ENCODE measurements at regions not wholly inside any gene's neighbourhood (a gene's known extent, or its start where the extent isn't known, plus 50 kb on each side); places are given as distances from the start of the nearest gene placed in this dataset.

DNA sequence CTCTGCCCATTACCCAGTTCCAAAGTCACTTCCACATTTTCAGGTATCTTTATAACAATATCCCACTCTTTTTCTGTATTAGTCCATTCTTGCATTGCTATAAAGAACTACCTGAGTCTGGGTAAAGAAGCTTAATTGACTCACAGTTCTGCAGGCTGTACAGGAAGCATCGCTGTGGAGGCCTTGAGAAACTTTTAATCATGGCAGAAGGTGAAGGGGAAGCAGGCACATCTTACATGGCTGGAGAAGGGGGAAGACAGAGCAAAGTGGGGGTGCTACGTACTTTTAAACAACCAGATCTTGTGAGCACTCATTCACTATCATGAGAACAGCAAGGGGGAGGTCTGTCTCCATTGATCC is 85.4 kb upstream of the MAP4K3 start:
- H3K4me3 ChIP-seq (ENCODE audit: low read length) = no peak overlapping the region
- no CpG with 5 or more reads among the region's 2 CpGs for WGBS (ENCODE audit: insufficient coverage, insufficient read length)
- H3K4me1 ChIP-seq (ENCODE audit: control insufficient read depth, insufficient read depth, low read length) = no peaks in the 10 kb centered on the region
- no peaks in the 10 kb centered on the region for H3K27me3 ChIP-seq (ENCODE audit: control insufficient read depth, insufficient read depth, low read length)
- no peak overlapping the region for H3K27ac ChIP-seq (ENCODE audit: low read length)
- no peak for DNase-seq (ENCODE audit: low read depth, low spot score)
- peaks cover 5% of the 10 kb centered on the region for H3K36me3 ChIP-seq (ENCODE audit: control insufficient read depth, insufficient read depth, low read length)
- H3K9me3 ChIP-seq (ENCODE audit: control insufficient read depth, insufficient read depth, low read length) = peaks cover 4% of the 10 kb centered on the region

DNA sequence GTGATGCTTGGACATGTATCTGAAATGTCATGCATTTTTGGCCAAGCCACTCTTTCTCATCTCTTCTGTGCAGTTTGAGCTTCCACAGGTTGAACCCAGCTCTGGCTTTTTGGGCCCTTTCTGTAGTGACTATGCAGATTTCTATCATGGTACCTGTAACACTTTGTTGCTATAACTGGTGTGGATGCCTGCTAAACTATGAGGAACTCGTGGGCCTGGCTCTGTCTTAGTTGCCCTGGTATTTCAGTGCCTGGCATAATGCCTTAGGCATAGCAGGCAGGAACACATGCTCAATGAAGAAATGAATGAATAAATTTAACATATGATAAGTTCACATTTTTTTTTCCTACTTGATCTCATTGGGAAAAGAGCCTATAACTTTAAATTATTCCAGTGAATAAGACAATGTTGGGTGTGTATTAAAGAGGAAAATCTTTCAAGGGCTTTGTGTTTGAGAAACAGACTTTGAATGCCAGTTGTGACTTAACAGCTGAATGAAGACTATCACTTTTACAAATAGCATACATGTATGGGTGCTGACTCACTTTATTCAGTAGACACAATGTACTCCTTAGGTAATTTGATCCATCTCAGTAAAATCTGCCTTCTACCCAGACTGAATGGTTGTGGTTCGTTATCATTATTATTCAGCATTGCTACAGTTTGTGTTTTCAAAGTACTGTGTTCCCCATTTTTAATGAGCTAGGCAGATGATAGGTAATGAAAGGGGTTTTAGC is 86.4 kb upstream of the MAP4K3 start:
- Histone ChIP-seq H3K4me3 (ENCODE audit: low read length) (no peak overlapping the region), H3K4me1 (ENCODE audit: control insufficient read depth, insufficient read depth, low read length) (no peaks in the 10 kb centered on the region), H3K9me3 (ENCODE audit: control insufficient read depth, insufficient read depth, low read length) (peaks cover 4% of the 10 kb centered on the region), H3K27ac (ENCODE audit: low read length) (no peak overlapping the region), H3K36me3 (ENCODE audit: control insufficient read depth, insufficient read depth, low read length) (peaks cover 5% of the 10 kb centered on the region), H3K27me3 (ENCODE audit: control insufficient read depth, insufficient read depth, low read length) (no peaks in the 10 kb centered on the region)
- no peak for DNase-seq (ENCODE audit: low read depth, low spot score)
- WGBS (ENCODE audit: insufficient coverage, insufficient read length) = no CpG with 5 or more reads among the region's 2 CpGs

DNA sequence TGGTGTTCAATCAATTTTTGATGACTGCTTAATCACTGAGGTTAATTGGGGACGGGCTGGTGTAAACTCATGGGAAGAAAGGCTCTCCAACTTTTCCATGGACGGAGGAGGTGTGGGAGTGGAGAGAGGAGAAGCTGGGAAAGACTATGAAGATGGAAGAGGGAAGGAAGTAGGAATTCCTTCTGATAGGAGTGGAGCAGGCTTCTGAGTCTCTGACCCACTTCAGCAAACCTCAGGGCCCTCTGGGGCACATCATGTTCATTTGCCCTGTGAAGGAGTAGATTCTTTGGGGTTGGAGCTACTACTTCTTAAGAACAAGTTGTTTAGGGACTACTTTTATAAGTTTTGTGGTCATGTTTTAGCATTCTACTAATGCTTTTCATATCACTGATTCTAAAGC is 87.0 kb upstream of the MAP4K3 start:
- peaks cover 5% of the 10 kb centered on the region for H3K36me3 ChIP-seq (ENCODE audit: control insufficient read depth, insufficient read depth, low read length)
- H3K9me3 ChIP-seq (ENCODE audit: control insufficient read depth, insufficient read depth, low read length) = peaks cover 4% of the 10 kb centered on the region
- H3K4me1 ChIP-seq (ENCODE audit: control insufficient read depth, insufficient read depth, low read length) = no peaks in the 10 kb centered on the region
- H3K4me3 ChIP-seq (ENCODE audit: low read length) = no peak overlapping the region
- DNase-seq (ENCODE audit: low read depth, low spot score) = no peak
- H3K27ac ChIP-seq (ENCODE audit: low read length) = no peak overlapping the region
- no peaks in the 10 kb centered on the region for H3K27me3 ChIP-seq (ENCODE audit: control insufficient read depth, insufficient read depth, low read length)
- no CpG with 5 or more reads among the region's 2 CpGs for WGBS (ENCODE audit: insufficient coverage, insufficient read length)

DNA sequence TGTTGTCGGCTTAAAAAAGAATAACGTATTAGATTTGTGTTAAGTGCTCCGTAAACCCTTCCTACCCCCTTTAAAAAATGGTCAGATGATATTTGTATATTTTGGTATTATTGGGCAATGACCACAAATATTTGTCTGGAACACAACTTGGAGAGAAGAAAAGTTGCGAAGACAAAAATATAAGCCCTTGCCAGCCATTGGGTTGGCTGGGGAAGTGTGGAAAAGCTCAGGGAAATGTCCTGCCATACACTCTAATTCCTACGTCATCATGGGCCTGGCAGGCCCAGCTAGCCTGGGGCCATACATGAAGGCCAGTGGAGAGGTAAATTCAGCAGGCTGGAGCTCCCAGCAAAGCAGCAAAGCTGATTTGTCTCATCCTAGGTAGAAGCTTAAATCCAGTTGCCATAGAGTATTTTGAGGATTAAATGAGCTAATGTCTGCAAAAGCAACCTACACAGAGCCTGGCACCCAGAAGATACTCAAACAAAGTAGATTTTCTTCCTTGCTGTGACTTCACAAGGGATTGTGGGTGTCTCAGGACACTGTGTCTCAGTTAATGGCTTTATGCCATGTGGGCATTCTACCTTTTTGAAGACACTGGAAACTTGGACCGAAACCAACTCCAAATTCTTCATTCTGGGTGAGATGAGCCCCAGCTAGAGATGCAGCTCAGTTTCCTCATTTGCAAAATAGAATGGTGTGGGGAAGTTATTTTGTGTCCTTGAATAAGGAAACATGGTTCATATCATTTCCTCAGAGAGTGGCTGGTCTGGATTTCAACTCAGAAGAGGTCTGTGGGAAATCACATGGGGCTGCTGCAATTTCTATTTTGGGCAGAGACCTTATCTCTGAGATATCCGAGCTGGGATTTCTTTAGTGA is 87.9 kb upstream of the MAP4K3 start:
- H3K36me3 ChIP-seq (ENCODE audit: control insufficient read depth, insufficient read depth, low read length) = peaks cover 5% of the 10 kb centered on the region
- DNase-seq (ENCODE audit: low read depth, low spot score) = no peak
- no peaks in the 10 kb centered on the region for H3K27me3 ChIP-seq (ENCODE audit: control insufficient read depth, insufficient read depth, low read length)
- WGBS (ENCODE audit: insufficient coverage, insufficient read length) = no CpG with 5 or more reads among the region's 7 CpGs
- H3K27ac ChIP-seq (ENCODE audit: low read length) = no peak overlapping the region
- no peaks in the 10 kb centered on the region for H3K4me1 ChIP-seq (ENCODE audit: control insufficient read depth, insufficient read depth, low read length)
- no peak overlapping the region for H3K4me3 ChIP-seq (ENCODE audit: low read length)
- peaks cover 4% of the 10 kb centered on the region for H3K9me3 ChIP-seq (ENCODE audit: control insufficient read depth, insufficient read depth, low read length)

DNA sequence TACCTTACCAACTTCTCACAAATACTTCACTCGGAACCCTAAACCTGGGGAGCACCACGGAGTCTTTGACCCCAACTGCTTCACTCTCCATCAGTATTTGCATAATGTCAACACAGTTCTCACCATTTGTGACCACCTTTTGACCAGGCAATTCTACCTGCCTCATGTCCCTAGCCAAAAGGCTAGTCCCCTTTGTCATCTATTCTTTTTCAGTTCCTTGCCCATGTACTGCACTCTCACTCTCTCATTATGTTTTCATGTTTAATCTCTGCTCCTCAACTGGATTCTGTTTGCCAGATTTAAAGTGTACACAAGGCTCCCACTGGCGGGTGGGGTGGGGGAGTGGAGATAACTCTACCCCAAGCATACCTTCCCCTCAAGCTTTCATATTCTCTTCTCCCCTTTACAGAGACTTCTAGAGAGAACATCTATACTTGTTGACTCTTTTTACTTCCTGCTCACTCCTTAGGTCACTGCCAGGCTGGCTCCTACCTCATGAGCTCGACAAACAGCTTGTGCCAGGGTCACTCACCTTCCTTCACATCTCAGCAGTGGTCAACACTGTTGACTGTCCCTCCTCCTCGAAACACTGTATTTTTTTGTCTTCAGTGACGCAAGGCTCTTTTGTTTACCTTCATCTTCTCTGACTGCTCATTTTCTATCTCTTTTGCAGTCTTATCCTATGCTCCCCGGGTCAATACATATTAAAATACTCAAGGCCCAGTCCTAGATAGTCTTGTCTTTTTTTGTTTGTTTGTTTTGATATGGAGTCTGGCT is 88.7 kb upstream of the MAP4K3 start:
- no peak for DNase-seq (ENCODE audit: low read depth, low spot score)
- H3K27ac ChIP-seq (ENCODE audit: low read length) = no peak overlapping the region
- no peaks in the 10 kb centered on the region for H3K27me3 ChIP-seq (ENCODE audit: control insufficient read depth, insufficient read depth, low read length)
- peaks cover 5% of the 10 kb centered on the region for H3K36me3 ChIP-seq (ENCODE audit: control insufficient read depth, insufficient read depth, low read length)
- no peaks in the 10 kb centered on the region for H3K4me1 ChIP-seq (ENCODE audit: control insufficient read depth, insufficient read depth, low read length)
- peaks cover 4% of the 10 kb centered on the region for H3K9me3 ChIP-seq (ENCODE audit: control insufficient read depth, insufficient read depth, low read length)
- no CpG with 5 or more reads among the region's 7 CpGs for WGBS (ENCODE audit: insufficient coverage, insufficient read length)
- no peak overlapping the region for H3K4me3 ChIP-seq (ENCODE audit: low read length)

DNA sequence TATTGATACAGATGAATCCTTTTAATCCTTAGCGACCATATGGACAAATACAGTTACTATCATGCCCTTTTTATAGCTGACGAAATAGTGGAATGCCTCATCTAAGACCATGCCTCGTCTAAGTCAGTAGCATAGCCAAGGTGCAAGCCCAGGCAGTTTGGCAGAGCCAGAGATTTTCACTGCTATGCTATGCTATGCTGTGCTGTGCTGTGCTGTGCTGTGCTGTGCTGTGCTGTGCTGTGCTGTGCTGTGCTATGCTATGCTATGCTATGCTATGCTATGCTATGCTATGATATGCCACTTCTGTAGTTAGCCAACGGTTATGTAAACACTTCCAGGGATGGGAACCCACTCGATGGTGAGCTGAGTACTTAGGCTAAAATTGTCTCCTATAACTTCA is 91.6 kb upstream of the MAP4K3 start:
- no CpG with 5 or more reads among the region's 5 CpGs for WGBS (ENCODE audit: insufficient coverage, insufficient read length)
- Histone ChIP-seq H3K4me3 (ENCODE audit: low read length) (no peak overlapping the region), H3K9me3 (ENCODE audit: control insufficient read depth, insufficient read depth, low read length) (no peaks in the 10 kb centered on the region), H3K27me3 (ENCODE audit: control insufficient read depth, insufficient read depth, low read length) (no peaks in the 10 kb centered on the region), H3K4me1 (ENCODE audit: control insufficient read depth, insufficient read depth, low read length) (no peaks in the 10 kb centered on the region), H3K27ac (ENCODE audit: low read length) (no peak overlapping the region), H3K36me3 (ENCODE audit: control insufficient read depth, insufficient read depth, low read length) (no peaks in the 10 kb centered on the region)
- DNase-seq (ENCODE audit: low read depth, low spot score) = no peak

DNA sequence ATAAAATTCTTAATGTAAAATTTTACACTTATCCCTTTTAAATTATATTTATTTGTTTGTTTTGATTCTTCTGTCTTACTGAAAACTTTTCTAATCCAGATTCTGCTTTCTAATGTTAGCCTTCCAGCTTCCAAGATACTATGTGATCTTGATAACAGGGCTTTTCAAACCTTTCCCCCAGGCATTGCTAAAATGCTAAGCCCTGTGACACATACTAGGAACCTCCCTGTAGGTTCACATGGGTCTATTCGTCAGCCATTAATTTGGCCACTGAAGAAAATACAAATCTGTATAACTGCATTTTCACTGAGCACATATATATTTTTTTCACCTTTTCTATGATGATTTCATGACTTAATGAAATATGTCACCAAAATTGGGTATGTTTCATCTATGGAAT is 92.8 kb upstream of the MAP4K3 start:
- no CpG with 5 or more reads among the region's 1 CpG for WGBS (ENCODE audit: insufficient coverage, insufficient read length)
- DNase-seq (ENCODE audit: low read depth, low spot score) = no peak
- Histone ChIP-seq H3K4me3 (ENCODE audit: low read length) (no peak overlapping the region), H3K36me3 (ENCODE audit: control insufficient read depth, insufficient read depth, low read length) (no peaks in the 10 kb centered on the region), H3K27me3 (ENCODE audit: control insufficient read depth, insufficient read depth, low read length) (no peaks in the 10 kb centered on the region), H3K27ac (ENCODE audit: low read length) (no peak overlapping the region), H3K9me3 (ENCODE audit: control insufficient read depth, insufficient read depth, low read length) (no peaks in the 10 kb centered on the region), H3K4me1 (ENCODE audit: control insufficient read depth, insufficient read depth, low read length) (no peaks in the 10 kb centered on the region)

DNA sequence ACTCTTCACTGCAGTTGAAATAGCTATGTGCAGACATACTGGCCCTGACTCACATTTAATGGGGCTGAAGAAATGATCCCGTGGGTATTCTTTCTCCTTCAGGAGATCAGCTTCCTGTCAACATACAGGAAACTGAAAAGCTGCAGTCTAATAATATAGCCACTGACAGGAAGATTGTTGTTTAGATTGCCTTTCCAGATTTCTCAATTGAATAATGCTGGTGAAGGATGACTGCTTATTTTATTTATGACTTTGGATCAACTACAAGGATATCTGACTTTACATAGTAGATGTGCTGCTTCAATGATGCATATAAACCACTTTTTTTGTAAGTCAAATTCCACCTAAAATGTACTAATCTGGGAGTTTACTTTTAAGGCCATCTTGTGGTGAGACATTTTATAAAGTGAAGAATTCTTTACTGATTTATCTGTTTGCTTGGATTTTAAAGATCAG is 93.4 kb upstream of the MAP4K3 start:
- Histone ChIP-seq H3K9me3 (ENCODE audit: control insufficient read depth, insufficient read depth, low read length) (no peaks in the 10 kb centered on the region), H3K4me1 (ENCODE audit: control insufficient read depth, insufficient read depth, low read length) (no peaks in the 10 kb centered on the region), H3K27ac (ENCODE audit: low read length) (no peak overlapping the region), H3K27me3 (ENCODE audit: control insufficient read depth, insufficient read depth, low read length) (no peaks in the 10 kb centered on the region), H3K4me3 (ENCODE audit: low read length) (no peak overlapping the region), H3K36me3 (ENCODE audit: control insufficient read depth, insufficient read depth, low read length) (no peaks in the 10 kb centered on the region)
- WGBS (ENCODE audit: insufficient coverage, insufficient read length) = no CpG with 5 or more reads among the region's 1 CpG
- no peak for DNase-seq (ENCODE audit: low read depth, low spot score)

DNA sequence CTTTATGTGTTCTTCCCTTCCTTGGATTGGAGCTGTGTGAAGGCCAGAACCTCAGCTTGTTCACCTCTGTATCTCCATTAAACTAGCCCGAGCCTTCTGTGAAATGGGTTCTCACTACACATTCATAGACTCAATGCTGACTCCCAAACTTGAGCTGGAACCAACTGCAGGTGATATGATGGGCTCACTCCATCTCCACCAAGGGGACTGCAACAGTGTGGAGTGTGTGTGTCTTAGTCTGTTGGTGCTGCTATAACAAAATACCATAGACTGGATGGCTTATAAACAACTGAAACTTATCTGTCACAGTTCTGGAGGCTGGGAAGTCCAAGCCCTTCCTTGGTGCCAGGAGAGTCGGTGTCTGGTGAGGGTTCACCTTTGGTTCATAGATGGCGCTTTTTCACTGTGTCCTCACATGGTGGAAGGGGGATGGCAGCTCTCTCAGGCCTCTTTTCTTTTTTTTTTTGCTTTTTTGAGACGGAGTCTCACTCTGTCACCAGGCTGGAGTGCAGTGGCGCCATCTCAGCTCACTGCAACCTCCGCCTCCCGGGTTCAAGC is 94.2 kb upstream of the MAP4K3 start:
- Histone ChIP-seq H3K36me3 (ENCODE audit: control insufficient read depth, insufficient read depth, low read length) (no peaks in the 10 kb centered on the region), H3K9me3 (ENCODE audit: control insufficient read depth, insufficient read depth, low read length) (no peaks in the 10 kb centered on the region), H3K4me3 (ENCODE audit: low read length) (no peak overlapping the region), H3K4me1 (ENCODE audit: control insufficient read depth, insufficient read depth, low read length) (no peaks in the 10 kb centered on the region), H3K27me3 (ENCODE audit: control insufficient read depth, insufficient read depth, low read length) (no peaks in the 10 kb centered on the region), H3K27ac (ENCODE audit: low read length) (no peak overlapping the region)
- DNase-seq (ENCODE audit: low read depth, low spot score) = no peak
- WGBS (ENCODE audit: insufficient coverage, insufficient read length) = no CpG with 5 or more reads among the region's 7 CpGs

DNA sequence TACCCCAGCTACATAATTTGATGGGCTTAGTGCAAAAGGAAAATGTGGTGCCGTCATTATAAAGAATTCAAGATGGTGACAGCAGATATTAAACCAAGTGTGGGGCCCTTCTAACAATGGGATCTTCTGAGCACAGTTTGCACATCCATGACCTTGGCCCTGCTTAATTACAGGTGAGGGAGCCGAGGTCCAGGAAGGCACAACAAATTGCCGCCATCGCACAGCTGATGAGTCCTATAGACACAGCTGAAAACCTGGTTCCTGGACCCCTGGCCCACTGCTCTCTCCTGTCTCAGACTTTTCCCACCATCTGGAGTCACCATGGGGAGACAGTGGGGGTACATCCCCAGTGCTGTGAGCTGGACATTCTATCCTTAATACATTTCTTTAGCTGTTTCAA is 95.8 kb upstream of the MAP4K3 start:
- WGBS (ENCODE audit: insufficient coverage, insufficient read length) = no CpG with 5 or more reads among the region's 4 CpGs
- H3K9me3 ChIP-seq (ENCODE audit: control insufficient read depth, insufficient read depth, low read length) = no peaks in the 10 kb centered on the region
- H3K27ac ChIP-seq (ENCODE audit: low read length) = no peak overlapping the region
- H3K4me3 ChIP-seq (ENCODE audit: low read length) = no peak overlapping the region
- H3K36me3 ChIP-seq (ENCODE audit: control insufficient read depth, insufficient read depth, low read length) = no peaks in the 10 kb centered on the region
- DNase-seq (ENCODE audit: low read depth, low spot score) = no peak
- no peaks in the 10 kb centered on the region for H3K27me3 ChIP-seq (ENCODE audit: control insufficient read depth, insufficient read depth, low read length)
- H3K4me1 ChIP-seq (ENCODE audit: control insufficient read depth, insufficient read depth, low read length) = no peaks in the 10 kb centered on the region
